ENCODE measurements at regions not wholly inside any gene's neighbourhood (a gene's known extent, or its start where the extent isn't known, plus 50 kb on each side); places are given as distances from the start of the nearest gene placed in this dataset.

DNA sequence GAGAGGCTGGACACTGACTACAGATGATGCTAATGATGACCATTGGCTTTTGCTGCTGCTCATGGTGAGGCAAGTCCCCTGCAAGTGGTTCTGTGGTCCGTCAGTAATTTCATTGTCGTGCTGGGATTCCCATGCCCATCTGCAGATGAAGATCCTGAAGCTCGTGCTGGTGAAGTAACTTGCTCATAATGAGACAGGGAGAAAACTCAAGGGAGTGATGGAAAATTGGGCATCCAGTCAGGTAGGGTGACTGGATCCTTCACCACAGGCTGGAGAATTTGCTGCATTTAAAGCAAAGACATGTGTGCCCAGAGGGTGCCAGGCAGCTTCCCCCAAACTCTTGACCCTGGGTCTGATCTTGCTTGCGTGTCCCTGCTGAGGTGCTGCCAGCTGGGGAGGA is 125.6 kb downstream of the TSN start:
- Histone ChIP-seq H3K79me2 (ENCODE audit: control insufficient read depth, insufficient read depth, low read length) (no peaks in the 10 kb centered on the region), H3K9me1 (ENCODE audit: control insufficient read depth, insufficient read depth, low read length) (no peaks in the 10 kb centered on the region), H2AFZ (ENCODE audit: low read depth, low read length) (no peak overlapping the region), H3K27me3 (ENCODE audit: control insufficient read depth in 2 of 2, insufficient read depth in 2 of 2, low read length in 2 of 2) (peaks cover 0 to 15% of the 10 kb centered on the region in 2 experiments; a peak in 2 of 5 replicates), H3K4me2 (ENCODE audit: insufficient read depth, low read length) (no peak overlapping the region), H3K27ac (ENCODE audit: extremely low read depth, low read depth, low read length) (no peak overlapping the region), H3K9me3 (replicated peaks; ENCODE audit: control insufficient read depth, insufficient read depth, low read depth, low read length) (no peaks in the 10 kb centered on the region), H4K20me1 (replicated peaks; ENCODE audit: control insufficient read depth, insufficient read depth, low read length) (no peaks in the 10 kb centered on the region), H3K4me3 (no peak overlapping the region), H3K4me1 (replicated peaks in 1 of 2; ENCODE audit: control insufficient read depth in 2 of 2, insufficient read depth in 2 of 2, low read length in 2 of 2) (peaks cover 0 to 4% of the 10 kb centered on the region in 2 experiments; a peak in 2 of 5 replicates), H3K36me3 (ENCODE audit: control insufficient read depth, insufficient read depth, low read length) (no peaks in the 10 kb centered on the region), H3K9ac (ENCODE audit: insufficient read depth in 1 of 2, low read depth in 2 of 2, low read length in 2 of 2) (no peak overlapping the region)
- WGBS (ENCODE audit: insufficient coverage, low coverage, missing lambda C conversion rate) = 0% methylated on average over 4 of the region's 4 CpGs
- TF ChIP-seq ZNF263 (CRISPR knock-in tag; IDR thresholded peaks at IDR 0.05; ENCODE audit: borderline replicate concordance) (no peak), ILK (tag; IDR thresholded peaks at IDR 0.05; ENCODE audit: borderline replicate concordance, low read depth) (no peak), ZNF143 (CRISPR knock-in tag; IDR thresholded peaks at IDR 0.05) (no peak), ZNF589 (CRISPR knock-in tag; IDR thresholded peaks at IDR 0.05; ENCODE audit: low read depth) (no peak), HNRNPL (IDR thresholded peaks at IDR 0.05; ENCODE audit: low read depth, low read length) (no peak), ZNF175 (CRISPR knock-in tag; IDR thresholded peaks at IDR 0.05; ENCODE audit: low read depth) (no peak), CXXC5 (CRISPR knock-in tag; IDR thresholded peaks at IDR 0.05) (no peak), SIRT6 (IDR thresholded peaks at IDR 0.05; ENCODE audit: low read depth, low read length) (no peak), RB1 (IDR thresholded peaks at IDR 0.05; ENCODE audit: low read depth) (no peak), FOSL1 (tag; conservative IDR thresholded peaks at IDR 0.05) (no peak), TCFL5 (CRISPR knock-in tag; conservative IDR thresholded peaks at IDR 0.05) (no peak), RUNX1 (IDR thresholded peaks at IDR 0.05; ENCODE audit: low read depth) (no peak), ZNF584 (CRISPR knock-in tag; IDR thresholded peaks at IDR 0.05; ENCODE audit: low read depth) (no peak), MECOM (CRISPR knock-in tag; IDR thresholded peaks at IDR 0.05) (no peak), RBM22 (IDR thresholded peaks at IDR 0.05; ENCODE audit: low read depth, low read length, poor library complexity, severe bottlenecking) (no peak), ZBTB7A (IDR thresholded peaks at IDR 0.05; ENCODE audit: borderline replicate concordance, control insufficient read depth, low read depth, low read length) (no peak), LCOR (CRISPR knock-in tag; IDR thresholded peaks at IDR 0.05) (no peak), ZNF239 (CRISPR knock-in tag; IDR thresholded peaks at IDR 0.05) (no peak)
- TF ChIP-seq, protein P1, sequence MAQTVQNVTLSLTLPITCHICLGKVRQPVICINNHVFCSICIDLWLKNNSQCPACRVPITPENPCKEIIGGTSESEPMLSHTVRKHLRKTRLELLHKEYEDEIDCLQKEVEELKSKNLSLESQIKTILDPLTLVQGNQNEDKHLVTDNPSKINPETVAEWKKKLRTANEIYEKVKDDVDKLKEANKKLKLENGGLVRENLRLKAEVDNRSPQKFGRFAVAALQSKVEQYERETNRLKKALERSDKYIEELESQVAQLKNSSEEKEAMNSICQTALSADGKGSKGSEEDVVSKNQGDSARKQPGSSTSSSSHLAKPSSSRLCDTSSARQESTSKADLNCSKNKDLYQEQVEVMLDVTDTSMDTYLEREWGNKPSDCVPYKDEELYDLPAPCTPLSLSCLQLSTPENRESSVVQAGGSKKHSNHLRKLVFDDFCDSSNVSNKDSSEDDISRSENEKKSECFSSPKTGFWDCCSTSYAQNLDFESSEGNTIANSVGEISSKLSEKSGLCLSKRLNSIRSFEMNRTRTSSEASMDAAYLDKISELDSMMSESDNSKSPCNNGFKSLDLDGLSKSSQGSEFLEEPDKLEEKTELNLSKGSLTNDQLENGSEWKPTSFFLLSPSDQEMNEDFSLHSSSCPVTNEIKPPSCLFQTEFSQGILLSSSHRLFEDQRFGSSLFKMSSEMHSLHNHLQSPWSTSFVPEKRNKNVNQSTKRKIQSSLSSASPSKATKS (CRISPR knock-in tag; IDR thresholded peaks at IDR 0.05) = no peak
- no peak for DNase-seq (ENCODE audit: extremely low read depth in 1 of 4, low spot score in 3 of 4)
- CTCF ChIA-PET (ENCODE audit: low intra/inter-chr PET ratio) = no interaction called here
- POLR2A ChIA-PET = interaction anchor here (1.2 kb wide), 2 partner anchors 10 to 11 kb away, joined by 3 read pairs; no protein-coding TSS in a partner anchor
- no peak for ATAC-seq
- FAIRE-seq = no peak
- in situ Hi-C loops (cut with MboI) (no loop called here), intact Hi-C loops (cut with micrococcal nuclease) (no loop called here)
- no TSS peak for BruUV-seq (replicated peaks)
